ENCODE measurements at regions not wholly inside any gene's neighbourhood (a gene's known extent, or its start where the extent isn't known, plus 50 kb on each side); places are given as distances from the start of the nearest gene placed in this dataset.

GRCh38 chr5:34534523-34535103 lies 121.5 kb upstream of the RAI14 start:
- DNase-seq (ENCODE audit: low spot score) = no peak
- in situ Hi-C loops (cut with MboI; ENCODE audit: low pct_unique_long_range_greater_than_20kb, low sequenced_read_pairs, unreplicated experiment) = no loop called here
- TF ChIP-seq CTCF (IDR thresholded peaks at IDR 0.05; ENCODE audit: extremely low read depth, insufficient read depth, missing control alignments) = no peak

GRCh38 chr5:34535433-34535832 lies 120.7 kb upstream of the RAI14 start:
- DNase-seq (ENCODE audit: low spot score) = no peak
- TF ChIP-seq CTCF (IDR thresholded peaks at IDR 0.05; ENCODE audit: extremely low read depth, insufficient read depth, missing control alignments) = no peak
- in situ Hi-C loops (cut with MboI; ENCODE audit: low pct_unique_long_range_greater_than_20kb, low sequenced_read_pairs, unreplicated experiment) = no loop called here

GRCh38 chr5:34535944-34536623 lies 120.0 kb upstream of the RAI14 start:
- in situ Hi-C loops (cut with MboI; ENCODE audit: low pct_unique_long_range_greater_than_20kb, low sequenced_read_pairs, unreplicated experiment) = no loop called here
- DNase-seq (ENCODE audit: low spot score) = no peak
- no peak for TF ChIP-seq CTCF (IDR thresholded peaks at IDR 0.05; ENCODE audit: extremely low read depth, insufficient read depth, missing control alignments)

- TF ChIP-seq CTCF (IDR thresholded peaks at IDR 0.05; ENCODE audit: extremely low read depth, insufficient read depth, missing control alignments) = no peak
- no peak for DNase-seq (ENCODE audit: low spot score)
- in situ Hi-C loops (cut with MboI; ENCODE audit: low pct_unique_long_range_greater_than_20kb, low sequenced_read_pairs, unreplicated experiment) = no loop called here
Measured at GRCh38 chr5:34536699-34537098, 119.4 kb upstream of the RAI14 start.

GRCh38 chr5:34538026-34538672 lies 118.0 kb upstream of the RAI14 start:
- TF ChIP-seq CTCF (IDR thresholded peaks at IDR 0.05; ENCODE audit: extremely low read depth, insufficient read depth, missing control alignments) = peak; percentile 45
- DNase-seq (ENCODE audit: low spot score) = no peak
- in situ Hi-C loops (cut with MboI; ENCODE audit: low pct_unique_long_range_greater_than_20kb, low sequenced_read_pairs, unreplicated experiment) = no loop called here

GRCh38 chr5:34539183-34539582 lies 116.9 kb upstream of the RAI14 start:
- in situ Hi-C loops (cut with MboI; ENCODE audit: low pct_unique_long_range_greater_than_20kb, low sequenced_read_pairs, unreplicated experiment) = no loop called here
- TF ChIP-seq CTCF (IDR thresholded peaks at IDR 0.05; ENCODE audit: extremely low read depth, insufficient read depth, missing control alignments) = no peak
- no peak for DNase-seq (ENCODE audit: low spot score)
